ENCODE measurements at regions not wholly inside any gene's neighbourhood (a gene's known extent, or its start where the extent isn't known, plus 50 kb on each side); places are given as distances from the start of the nearest gene placed in this dataset.

DNA sequence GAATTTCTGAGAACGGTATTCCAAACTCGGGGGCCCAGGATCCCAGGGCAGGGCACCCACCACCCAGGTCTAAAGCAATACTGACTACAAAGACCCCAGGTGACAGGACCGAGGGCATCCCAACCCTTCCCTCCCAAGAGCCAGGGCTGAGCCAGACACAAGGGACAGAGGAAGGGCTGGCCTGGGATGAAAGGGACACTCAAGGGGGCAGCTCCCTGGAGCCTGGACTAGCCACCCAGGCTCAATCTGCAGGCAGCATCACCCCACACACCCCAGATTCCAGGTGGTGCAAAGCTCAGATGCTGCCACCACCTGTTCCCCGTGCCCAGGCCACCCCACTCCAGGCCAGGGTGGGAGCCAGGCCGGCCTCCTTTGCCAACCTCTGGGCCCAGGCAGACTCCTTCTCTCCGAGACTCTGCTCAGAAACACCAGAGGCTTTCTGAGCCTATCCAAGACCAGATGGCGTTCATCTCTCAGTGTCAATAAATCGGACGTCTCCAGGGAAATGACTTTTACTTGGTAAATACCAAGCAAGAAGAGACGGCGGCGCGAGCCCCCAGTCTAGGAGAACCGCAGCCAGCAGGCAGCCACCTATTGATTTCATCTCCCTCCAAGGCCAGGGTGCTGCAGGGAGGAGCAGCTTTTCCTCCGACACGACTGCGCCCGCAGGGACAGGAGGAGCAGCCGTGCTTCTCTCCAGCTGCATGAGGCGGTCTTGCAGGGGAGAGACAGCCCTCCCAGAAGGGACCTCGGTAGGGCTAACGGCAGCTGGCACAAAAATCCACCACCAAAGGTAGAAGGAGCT lies 94.1 kb upstream of the ADAMTS2 start:
- no peaks in the 10 kb centered on the region for H3K36me3 ChIP-seq
- H3K4me1 ChIP-seq: no peaks in the 10 kb centered on the region
- intact Hi-C loops (cut with DNase I): no loop called here
- no peaks in the 10 kb centered on the region for H3K9me3 ChIP-seq
- TF ChIP-seq POLR2AphosphoS5 (IDR thresholded peaks at IDR 0.05) (no peak), EP300 (IDR thresholded peaks at IDR 0.05) (no peak), POLR2A (IDR thresholded peaks at IDR 0.05; ENCODE audit: low read depth) (no peak)
- TF ChIP-seq, protein P1, sequence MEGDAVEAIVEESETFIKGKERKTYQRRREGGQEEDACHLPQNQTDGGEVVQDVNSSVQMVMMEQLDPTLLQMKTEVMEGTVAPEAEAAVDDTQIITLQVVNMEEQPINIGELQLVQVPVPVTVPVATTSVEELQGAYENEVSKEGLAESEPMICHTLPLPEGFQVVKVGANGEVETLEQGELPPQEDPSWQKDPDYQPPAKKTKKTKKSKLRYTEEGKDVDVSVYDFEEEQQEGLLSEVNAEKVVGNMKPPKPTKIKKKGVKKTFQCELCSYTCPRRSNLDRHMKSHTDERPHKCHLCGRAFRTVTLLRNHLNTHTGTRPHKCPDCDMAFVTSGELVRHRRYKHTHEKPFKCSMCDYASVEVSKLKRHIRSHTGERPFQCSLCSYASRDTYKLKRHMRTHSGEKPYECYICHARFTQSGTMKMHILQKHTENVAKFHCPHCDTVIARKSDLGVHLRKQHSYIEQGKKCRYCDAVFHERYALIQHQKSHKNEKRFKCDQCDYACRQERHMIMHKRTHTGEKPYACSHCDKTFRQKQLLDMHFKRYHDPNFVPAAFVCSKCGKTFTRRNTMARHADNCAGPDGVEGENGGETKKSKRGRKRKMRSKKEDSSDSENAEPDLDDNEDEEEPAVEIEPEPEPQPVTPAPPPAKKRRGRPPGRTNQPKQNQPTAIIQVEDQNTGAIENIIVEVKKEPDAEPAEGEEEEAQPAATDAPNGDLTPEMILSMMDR (IDR thresholded peaks at IDR 0.05): no peak
- H3K4me3 ChIP-seq: no peak overlapping the region
- H3K27me3 ChIP-seq: peaks cover 0 to 43% (median 0%) of the 10 kb centered on the region in 4 donors
- WGBS: 82% methylated on average over 18 of the region's 22 CpGs
- no peak overlapping the region for H3K27ac ChIP-seq (replicated peaks in 1 of 4)
- no peak for DNase-seq (ENCODE audit: extremely low spot score)

DNA sequence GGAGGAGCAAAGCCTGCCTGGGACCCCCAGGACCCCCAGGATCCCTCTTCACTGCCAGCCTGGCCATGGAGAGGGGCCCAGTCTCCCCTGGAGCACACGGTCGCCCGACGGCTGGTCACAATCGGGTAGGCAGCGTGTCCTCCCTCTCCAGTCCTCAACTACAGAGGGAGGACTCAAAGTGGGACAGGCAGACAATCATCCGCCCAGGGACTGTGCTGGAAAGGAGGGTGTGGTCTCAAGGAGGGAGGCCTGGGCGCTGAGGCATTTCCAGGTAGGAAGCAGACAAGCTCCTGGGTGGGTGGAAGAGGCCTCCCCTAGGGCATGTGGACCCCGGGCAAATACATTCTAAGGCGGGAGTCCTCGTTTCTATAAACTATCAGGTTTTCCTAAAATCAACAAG lies 93.2 kb upstream of the ADAMTS2 start:
- WGBS: 86% methylated on average over 8 of the region's 11 CpGs
- Histone ChIP-seq H3K27me3 (peaks cover 0 to 43% (median 0%) of the 10 kb centered on the region in 4 donors), H3K9me3 (no peaks in the 10 kb centered on the region), H3K36me3 (no peaks in the 10 kb centered on the region), H3K4me1 (no peaks in the 10 kb centered on the region), H3K27ac (replicated peaks in 1 of 4) (no peak overlapping the region), H3K4me3 (no peak overlapping the region)
- TF ChIP-seq POLR2A (IDR thresholded peaks at IDR 0.05; ENCODE audit: low read depth): no peak
- TF ChIP-seq EP300 (IDR thresholded peaks at IDR 0.05): no peak
- intact Hi-C loops (cut with DNase I): no loop called here
- DNase-seq (ENCODE audit: extremely low spot score): no peak

DNA sequence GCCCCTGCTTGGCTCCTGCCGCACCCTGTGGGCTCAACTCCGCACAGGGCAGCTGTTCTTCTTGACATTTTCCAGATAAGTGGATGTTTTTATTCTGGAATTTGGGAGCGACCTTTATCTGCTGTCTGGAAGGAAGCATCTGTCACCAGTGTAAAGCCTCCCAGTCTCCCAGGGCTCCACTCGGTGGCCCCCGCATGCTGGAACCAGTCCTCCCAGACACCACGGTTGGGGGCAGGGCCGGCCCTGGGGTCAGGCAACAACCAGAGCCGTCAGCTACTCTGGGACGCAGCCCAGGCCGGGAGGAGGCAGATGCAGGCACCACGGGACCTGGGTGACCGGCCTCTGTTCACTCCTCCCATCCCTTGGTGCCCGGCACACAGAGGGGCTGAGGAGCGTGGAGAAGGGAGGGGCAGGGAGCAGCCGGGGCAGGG lies 92.8 kb upstream of the ADAMTS2 start:
- Histone ChIP-seq H3K36me3 (no peaks in the 10 kb centered on the region), H3K9me3 (no peaks in the 10 kb centered on the region), H3K4me3 (no peak overlapping the region), H3K27me3 (peaks cover 0 to 43% (median 0%) of the 10 kb centered on the region in 4 donors), H3K4me1 (no peaks in the 10 kb centered on the region), H3K27ac (replicated peaks in 1 of 4) (no peak overlapping the region)
- 43% methylated on average over 14 of the region's 15 CpGs for WGBS
- intact Hi-C loops (cut with DNase I): no loop called here
- TF ChIP-seq, protein P1 (IDR thresholded peaks at IDR 0.05): no peak
- TF ChIP-seq POLR2AphosphoS5 (IDR thresholded peaks at IDR 0.05) (no peak), EP300 (IDR thresholded peaks at IDR 0.05) (no peak), POLR2A (IDR thresholded peaks at IDR 0.05; ENCODE audit: low read depth) (no peak)
- DNase-seq (ENCODE audit: extremely low spot score): no peak

- Histone ChIP-seq H3K4me1 (no peaks in the 10 kb centered on the region), H3K9me3 (peaks cover 0 to 5% (median 0%) of the 10 kb centered on the region in 4 donors), H3K36me3 (no peaks in the 10 kb centered on the region), H3K4me3 (no peak overlapping the region), H3K27me3 (peaks cover 0 to 43% (median 0%) of the 10 kb centered on the region in 4 donors), H3K27ac (replicated peaks in 1 of 4) (no peak overlapping the region)
- 54% methylated on average over 13 of the region's 23 CpGs for WGBS
- no peak for DNase-seq (ENCODE audit: extremely low spot score)
- TF ChIP-seq EP300 (IDR thresholded peaks at IDR 0.05): no peak
- TF ChIP-seq POLR2A (IDR thresholded peaks at IDR 0.05; ENCODE audit: low read depth): no peak
- TF ChIP-seq POLR2AphosphoS5 (IDR thresholded peaks at IDR 0.05): no peak
- TF ChIP-seq, protein P1 (IDR thresholded peaks at IDR 0.05): no peak
- intact Hi-C loops (cut with DNase I): no loop called here
Measured at GRCh38 chr5:179437341-179438001, 92.2 kb upstream of the ADAMTS2 start.
